ENCODE measurements at regions not wholly inside any gene's neighbourhood (a gene's known extent, or its start where the extent isn't known, plus 50 kb on each side); places are given as distances from the start of the nearest gene placed in this dataset.

GRCh38 chr5:143652108-143652700, 159.8 kb upstream of the HMHB1 start:
- TF ChIP-seq CTCF (conservative IDR thresholded peaks at IDR 0.05) (no peak), EZH2 (IDR thresholded peaks at IDR 0.05; ENCODE audit: low read depth) (no peak)

All from PC-9 (cell line).